ENCODE measurements at regions not wholly inside any gene's neighbourhood (a gene's known extent, or its start where the extent isn't known, plus 50 kb on each side); places are given as distances from the start of the nearest gene placed in this dataset.
"Not testable (repeated sequence)": the region's sequence is repeated elsewhere in the genome, so short reads cannot be mapped to it uniquely, and the experiment has no call there.

- Histone ChIP-seq H3K9ac (ENCODE audit: low read length) (no peak overlapping the region), H3K27ac (ENCODE audit: low read length) (no peak overlapping the region), H4K20me1 (ENCODE audit: insufficient read depth, low read length) (no peaks in the 10 kb centered on the region), H3K9me3 (replicated peaks; ENCODE audit: insufficient read depth, low read length) (no peaks in the 10 kb centered on the region), H3F3A (ENCODE audit: insufficient read depth, low read length) (no peaks in the 10 kb centered on the region), H3K4me2 (ENCODE audit: low read depth, low read length) (no peak overlapping the region), H3K27me3 (replicated peaks; ENCODE audit: insufficient read depth, low read length) (no peaks in the 10 kb centered on the region), H3K4me1 (ENCODE audit: low read length) (no peaks in the 10 kb centered on the region), H3K4me3 (ENCODE audit: low read length) (no peak overlapping the region), H2AFZ (ENCODE audit: low read length) (no peak overlapping the region), H3K79me2 (ENCODE audit: low read length) (no peaks in the 10 kb centered on the region), H3K9me2 (replicated peaks; ENCODE audit: insufficient read depth, low read length) (no peaks in the 10 kb centered on the region), H3K36me3 (replicated peaks; ENCODE audit: insufficient read depth, low read length) (no peaks in the 10 kb centered on the region)
- TF ChIP-seq EZH2phosphoT487 (IDR thresholded peaks at IDR 0.05; ENCODE audit: low read length) (no peak), EZH2 (optimal IDR thresholded peaks at IDR 0.05; ENCODE audit: low read depth, low read length) (no peak)
- TF ChIP-seq, protein P1, sequence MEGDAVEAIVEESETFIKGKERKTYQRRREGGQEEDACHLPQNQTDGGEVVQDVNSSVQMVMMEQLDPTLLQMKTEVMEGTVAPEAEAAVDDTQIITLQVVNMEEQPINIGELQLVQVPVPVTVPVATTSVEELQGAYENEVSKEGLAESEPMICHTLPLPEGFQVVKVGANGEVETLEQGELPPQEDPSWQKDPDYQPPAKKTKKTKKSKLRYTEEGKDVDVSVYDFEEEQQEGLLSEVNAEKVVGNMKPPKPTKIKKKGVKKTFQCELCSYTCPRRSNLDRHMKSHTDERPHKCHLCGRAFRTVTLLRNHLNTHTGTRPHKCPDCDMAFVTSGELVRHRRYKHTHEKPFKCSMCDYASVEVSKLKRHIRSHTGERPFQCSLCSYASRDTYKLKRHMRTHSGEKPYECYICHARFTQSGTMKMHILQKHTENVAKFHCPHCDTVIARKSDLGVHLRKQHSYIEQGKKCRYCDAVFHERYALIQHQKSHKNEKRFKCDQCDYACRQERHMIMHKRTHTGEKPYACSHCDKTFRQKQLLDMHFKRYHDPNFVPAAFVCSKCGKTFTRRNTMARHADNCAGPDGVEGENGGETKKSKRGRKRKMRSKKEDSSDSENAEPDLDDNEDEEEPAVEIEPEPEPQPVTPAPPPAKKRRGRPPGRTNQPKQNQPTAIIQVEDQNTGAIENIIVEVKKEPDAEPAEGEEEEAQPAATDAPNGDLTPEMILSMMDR (IDR thresholded peaks at IDR 0.05; ENCODE audit: low read length) = no peak
- no peak for DNase-seq
These were observed 240.5 kb upstream of the CHD1 start for GRCh38 chr5:99169309-99169708.

DNA sequence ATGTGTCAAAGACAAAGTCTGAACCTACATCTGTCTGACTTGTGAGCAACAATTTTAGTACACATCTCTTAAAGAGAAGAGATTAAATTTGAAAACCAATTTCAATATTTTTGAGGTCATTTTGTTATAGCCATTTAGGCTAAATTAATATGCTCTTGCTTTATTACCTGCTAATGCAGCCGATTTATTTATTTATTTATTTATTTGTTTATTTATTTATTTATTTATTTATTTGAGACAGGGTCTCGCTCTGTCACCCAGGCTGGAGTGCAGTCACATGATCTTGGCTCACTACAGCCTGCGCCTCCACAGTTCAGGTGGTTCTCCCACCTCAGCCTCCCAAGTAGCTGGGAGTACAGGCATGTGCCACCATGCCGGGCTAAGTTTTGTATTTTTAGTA, 232.7 kb upstream of the CHD1 start:
- not testable (repeated sequence) for H3F3A ChIP-seq (ENCODE audit: insufficient read depth, low read length); H3K4me3 ChIP-seq (ENCODE audit: low read length); H3K27ac ChIP-seq (ENCODE audit: low read length)

GRCh38 chr5:99156688-99157087, 227.9 kb upstream of the CHD1 start:
- H3K4me2 ChIP-seq (ENCODE audit: low read depth, low read length) = peak overlapping the region; percentile 33
- no peaks in the 10 kb centered on the region for H3K36me3 ChIP-seq (replicated peaks; ENCODE audit: insufficient read depth, low read length)
- no peaks in the 10 kb centered on the region for H3K79me2 ChIP-seq (ENCODE audit: low read length)
- H3K4me3 ChIP-seq (ENCODE audit: low read length) = no peak overlapping the region
- H3K9me2 ChIP-seq (replicated peaks; ENCODE audit: insufficient read depth, low read length) = no peaks in the 10 kb centered on the region
- H2AFZ ChIP-seq (ENCODE audit: low read length) = no peak overlapping the region
- H3K27ac ChIP-seq (ENCODE audit: low read length) = peak overlapping the region; percentile 1; the same call in 1 of the 2 replicates
- no peaks in the 10 kb centered on the region for H4K20me1 ChIP-seq (ENCODE audit: insufficient read depth, low read length)
- peak; percentile 35 for DNase-seq
- H3K9ac ChIP-seq (ENCODE audit: low read length) = no peak overlapping the region
- H3K27me3 ChIP-seq (replicated peaks; ENCODE audit: insufficient read depth, low read length) = no peaks in the 10 kb centered on the region
- H3K9me3 ChIP-seq (replicated peaks; ENCODE audit: insufficient read depth, low read length) = no peaks in the 10 kb centered on the region
- TF ChIP-seq, protein P1 (IDR thresholded peaks at IDR 0.05; ENCODE audit: low read length) = no peak
- TF ChIP-seq EZH2 (optimal IDR thresholded peaks at IDR 0.05; ENCODE audit: low read depth, low read length) (no peak), EZH2phosphoT487 (IDR thresholded peaks at IDR 0.05; ENCODE audit: low read length) (no peak)
- H3K4me1 ChIP-seq (ENCODE audit: low read length) = peaks cover 20% of the 10 kb centered on the region
- H3F3A ChIP-seq (ENCODE audit: insufficient read depth, low read length) = no peaks in the 10 kb centered on the region; the same call in 1 of the 2 replicates

More for the DNA sequence above, 232.7 kb upstream of the CHD1 start:
- not testable (repeated sequence) for H3K9ac ChIP-seq (ENCODE audit: low read length); DNase-seq; H3K79me2 ChIP-seq (ENCODE audit: low read length); H3K27me3 ChIP-seq (replicated peaks; ENCODE audit: insufficient read depth, low read length); H3K4me2 ChIP-seq (ENCODE audit: low read depth, low read length); H3K36me3 ChIP-seq (replicated peaks; ENCODE audit: insufficient read depth, low read length); H4K20me1 ChIP-seq (ENCODE audit: insufficient read depth, low read length); H2AFZ ChIP-seq (ENCODE audit: low read length); H3K9me3 ChIP-seq (replicated peaks; ENCODE audit: insufficient read depth, low read length); H3K9me2 ChIP-seq (replicated peaks; ENCODE audit: insufficient read depth, low read length)
- H3K4me1 ChIP-seq (ENCODE audit: low read length) = peaks cover 11% of the 10 kb centered on the region

DNA sequence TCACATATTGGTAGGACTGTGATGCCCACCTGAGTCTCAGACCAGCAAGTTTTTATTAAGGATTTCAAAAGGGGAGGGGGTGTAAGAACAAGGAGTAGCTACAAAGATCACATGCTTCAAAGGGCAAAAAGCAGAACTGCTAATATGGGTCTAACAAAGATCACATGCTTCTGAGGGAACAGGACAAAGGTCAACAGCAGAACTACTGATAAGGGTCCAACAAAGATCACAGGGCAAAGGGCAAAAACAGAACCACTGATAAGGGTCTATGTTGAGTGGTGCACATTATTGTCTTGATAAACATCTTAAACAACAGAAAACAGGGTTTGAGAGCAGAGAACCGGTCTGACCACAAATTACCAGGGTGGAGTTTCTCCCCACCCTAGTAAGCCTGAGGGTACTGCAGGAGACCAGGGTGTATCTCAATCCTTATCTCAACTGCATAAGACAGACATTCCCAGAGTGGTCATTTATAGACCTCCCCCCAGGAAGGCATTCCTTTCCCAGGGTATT, 214.5 kb upstream of the CHD1 start:
- H4K20me1 ChIP-seq (ENCODE audit: insufficient read depth, low read length); H3K9me3 ChIP-seq (replicated peaks; ENCODE audit: insufficient read depth, low read length); H3K36me3 ChIP-seq (replicated peaks; ENCODE audit: insufficient read depth, low read length); H3K4me1 ChIP-seq (ENCODE audit: low read length); H3F3A ChIP-seq (ENCODE audit: insufficient read depth, low read length); DNase-seq; H3K79me2 ChIP-seq (ENCODE audit: low read length); H3K4me2 ChIP-seq (ENCODE audit: low read depth, low read length); H3K27ac ChIP-seq (ENCODE audit: low read length); H2AFZ ChIP-seq (ENCODE audit: low read length); H3K27me3 ChIP-seq (replicated peaks; ENCODE audit: insufficient read depth, low read length); H3K9me2 ChIP-seq (replicated peaks; ENCODE audit: insufficient read depth, low read length); H3K4me3 ChIP-seq (ENCODE audit: low read length); H3K9ac ChIP-seq (ENCODE audit: low read length): not testable (repeated sequence)

All from MM.1S (cell line).